Left renal pelvis (tissue), 4 donors: ENCODE measurements at regions not wholly inside any gene's neighbourhood (a gene's known extent, or its start where the extent isn't known, plus 50 kb on each side); places are given as distances from the start of the nearest gene placed in this dataset.
"Not testable (repeated sequence)": the region's sequence is repeated elsewhere in the genome, so short reads cannot be mapped to it uniquely, and the experiment has no call there.

Experiments used
- DNase-seq, 4 donors: peaks; one replicate each; pipeline ENCODE4 v3.0.0-alpha.2; 2013; ENCODE audit warnings: low read depth in 4 of 4, low spot score in 3 of 4

DNA sequence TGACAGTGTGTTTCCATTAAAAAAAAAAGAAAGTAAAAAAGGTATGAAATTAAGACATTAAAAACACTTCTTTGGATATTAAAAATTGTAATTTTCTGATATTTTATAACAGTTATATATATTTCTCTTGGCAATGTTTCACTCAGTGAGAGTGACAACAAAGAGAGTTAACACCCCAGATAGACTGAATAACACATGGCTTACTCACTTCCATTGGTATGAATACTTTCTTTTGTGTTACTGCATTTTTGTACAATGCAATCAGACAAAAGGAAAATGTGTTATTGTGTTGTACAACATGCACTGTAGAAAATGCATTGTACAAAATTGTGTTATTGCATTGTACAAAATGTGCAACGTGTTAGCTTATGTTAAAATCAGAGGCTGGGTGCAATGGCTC, 676.6 kb upstream of the AMELY start:
- not testable (repeated sequence) for DNase-seq

DNA sequence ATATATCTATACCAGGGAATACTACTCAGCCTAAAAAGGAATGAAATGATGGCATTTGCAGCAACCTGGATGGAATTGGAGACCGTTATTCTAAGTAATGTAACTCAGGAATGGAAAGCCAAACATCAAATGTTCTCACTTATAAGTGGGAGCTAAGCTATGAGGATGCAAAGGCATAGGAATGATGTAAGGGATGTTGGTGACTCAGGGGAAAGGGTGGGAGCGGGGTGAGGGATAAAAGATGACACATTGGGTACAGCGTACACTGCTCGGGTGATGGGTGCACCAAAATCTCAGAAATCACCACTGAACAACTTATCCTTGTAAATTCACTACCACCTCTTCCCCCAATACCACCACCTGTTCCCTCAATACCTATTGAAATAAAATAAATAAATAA, 651.0 kb upstream of the AMELY start:
- DNase-seq, result no peak

DNA sequence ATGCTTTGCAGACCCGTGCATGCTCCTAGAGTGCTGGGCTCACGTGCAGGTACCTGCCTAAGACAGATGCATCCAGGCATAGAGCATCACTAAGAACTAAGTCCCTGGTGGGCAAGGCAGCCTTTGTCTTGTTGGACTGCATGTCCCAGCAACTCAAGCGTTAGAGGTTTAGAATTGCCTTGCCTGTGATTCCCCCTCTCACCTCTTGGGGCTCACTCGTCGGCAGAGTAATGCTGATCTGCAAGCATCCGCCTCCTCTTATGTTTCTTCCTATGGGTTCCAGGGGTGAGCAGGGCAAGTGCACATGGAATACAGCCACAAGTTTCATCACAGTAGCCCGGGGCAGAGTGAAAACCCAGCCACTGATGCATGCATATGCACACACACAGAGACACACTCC, 646.1 kb upstream of the AMELY start:
- no peak for DNase-seq

DNA sequence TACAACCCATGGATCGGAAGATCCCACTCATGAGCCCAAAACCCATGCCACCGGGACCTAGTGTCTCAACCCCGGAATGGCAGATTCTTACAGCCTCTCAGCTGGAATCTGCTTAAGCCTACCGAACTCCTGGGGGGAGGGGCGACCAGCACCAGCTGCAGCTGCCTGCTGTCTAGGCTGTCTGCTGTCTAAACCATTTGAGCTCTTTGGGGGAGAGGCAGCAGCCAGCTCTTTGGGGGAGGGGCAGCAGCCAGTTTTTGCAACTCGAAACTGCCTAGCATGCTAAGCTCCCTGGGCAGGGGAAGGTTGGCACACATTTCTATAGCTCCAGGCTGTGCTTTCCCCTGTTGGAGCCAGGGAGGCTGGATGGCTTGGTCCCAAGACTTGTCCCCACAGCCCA, 643.5 kb upstream of the AMELY start:
- no peak for DNase-seq

DNA sequence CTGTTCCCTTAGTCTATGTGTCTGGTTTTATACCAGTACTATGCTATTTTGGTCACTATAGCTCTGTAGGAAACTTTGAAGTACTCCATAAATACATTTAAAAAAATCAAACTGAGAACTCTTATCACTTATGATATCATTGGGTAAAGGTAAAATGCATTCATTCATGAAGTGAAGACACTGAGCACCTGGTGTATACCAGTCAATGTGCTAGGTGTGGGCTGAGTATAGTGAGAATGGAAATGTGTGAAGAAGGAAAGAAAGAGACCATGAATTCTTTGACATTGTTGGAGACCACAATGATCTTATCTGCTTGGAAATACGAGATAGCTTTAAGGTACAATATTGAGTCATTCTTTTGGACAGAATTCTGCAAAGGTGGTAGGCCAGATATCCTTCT, 633.5 kb upstream of the AMELY start:
- no peak for DNase-seq

DNA sequence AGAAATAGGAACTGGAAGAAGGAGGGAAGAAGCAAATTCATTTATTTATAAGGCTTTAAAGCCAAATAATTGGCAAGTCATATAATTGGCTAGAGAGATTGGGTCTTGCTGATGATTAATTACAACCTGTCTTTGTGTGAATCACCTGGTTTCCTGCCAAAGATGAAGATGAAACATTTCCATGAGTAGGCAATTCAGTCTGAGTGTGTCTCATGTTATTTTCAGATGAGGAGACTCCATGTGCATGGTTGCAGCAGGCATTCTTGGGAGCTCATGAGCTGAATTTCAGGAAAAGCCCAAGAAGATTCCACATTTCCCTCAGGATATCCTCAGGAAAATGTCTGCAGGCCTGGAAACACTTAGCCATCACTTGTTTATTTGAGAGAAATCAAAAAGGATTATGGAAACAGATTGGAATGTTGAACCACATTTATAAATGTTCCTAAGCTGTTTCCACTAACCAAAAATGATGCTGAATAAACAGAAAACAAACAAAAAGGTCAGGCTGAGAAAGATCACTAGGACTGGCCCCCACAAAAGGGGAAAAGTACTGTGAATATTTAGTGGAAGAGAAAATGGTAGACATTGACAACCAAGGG, 632.7 kb upstream of the AMELY start:
- DNase-seq, result no peak

DNA sequence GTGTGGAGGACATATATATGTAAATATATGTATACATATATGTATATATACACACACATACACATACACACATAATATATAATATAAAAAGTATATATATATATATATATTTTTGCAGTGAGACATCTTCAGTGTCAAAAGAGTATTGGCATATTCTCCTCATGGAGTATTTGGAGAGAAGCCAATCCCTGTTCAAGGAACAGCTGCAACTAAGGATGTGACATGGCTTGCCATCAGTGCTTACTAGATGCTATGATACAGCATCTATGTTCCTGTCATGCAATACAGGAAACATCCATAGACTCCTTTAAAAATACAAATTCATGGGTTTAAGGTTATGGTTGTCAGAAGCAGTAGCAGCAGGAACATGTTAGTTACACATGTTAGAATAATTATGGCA, 632.0 kb upstream of the AMELY start:
- DNase-seq, result no peak

DNA sequence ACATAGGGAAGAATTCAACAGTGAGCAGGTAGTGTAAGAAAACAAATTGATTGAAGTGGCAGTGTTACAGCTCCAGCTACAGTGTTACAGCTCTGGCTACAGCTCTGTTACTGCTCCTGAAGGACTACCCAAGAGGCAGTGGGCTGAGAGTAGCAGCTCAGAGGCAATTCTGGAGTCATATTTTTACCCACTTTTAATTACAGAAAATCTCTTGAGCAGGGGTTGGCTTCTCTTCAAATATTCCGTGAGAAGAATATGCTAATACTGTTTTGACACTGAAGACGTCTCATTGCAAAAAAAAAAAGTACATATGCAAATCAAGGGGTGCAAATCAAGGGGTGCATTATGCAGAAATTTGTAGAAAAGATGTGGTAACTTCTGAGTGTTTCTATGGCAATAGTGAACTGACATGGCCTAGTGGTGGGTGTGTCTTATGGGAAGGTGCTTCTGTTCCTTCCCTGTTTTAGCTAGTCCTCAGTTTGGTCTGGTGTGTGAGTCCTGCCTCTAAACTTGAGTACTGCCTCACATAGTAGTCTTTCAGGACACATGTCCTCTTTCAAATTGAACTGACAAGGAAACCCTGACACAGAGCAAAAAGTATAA, 630.8 kb upstream of the AMELY start:
- DNase-seq, result no peak

DNA sequence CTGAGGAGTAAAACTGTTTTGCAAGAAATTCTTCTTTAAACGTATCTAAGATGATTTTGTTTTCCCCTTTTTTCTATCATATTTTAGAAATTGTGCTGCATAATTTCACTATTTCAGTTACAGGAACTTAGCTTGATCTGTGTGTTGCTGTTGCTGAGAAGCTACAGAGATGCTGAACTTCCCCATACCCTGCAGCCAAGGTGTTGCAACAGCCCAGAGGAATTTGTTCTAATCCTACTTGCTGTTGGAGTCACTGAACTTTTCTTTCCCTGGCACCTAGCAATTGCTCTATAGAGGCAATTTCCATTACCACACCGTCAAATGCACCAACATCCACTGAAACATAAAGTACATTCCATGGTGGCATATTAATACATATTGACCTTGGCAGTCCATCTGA, 617.8 kb upstream of the AMELY start:
- DNase-seq, result no peak

DNA sequence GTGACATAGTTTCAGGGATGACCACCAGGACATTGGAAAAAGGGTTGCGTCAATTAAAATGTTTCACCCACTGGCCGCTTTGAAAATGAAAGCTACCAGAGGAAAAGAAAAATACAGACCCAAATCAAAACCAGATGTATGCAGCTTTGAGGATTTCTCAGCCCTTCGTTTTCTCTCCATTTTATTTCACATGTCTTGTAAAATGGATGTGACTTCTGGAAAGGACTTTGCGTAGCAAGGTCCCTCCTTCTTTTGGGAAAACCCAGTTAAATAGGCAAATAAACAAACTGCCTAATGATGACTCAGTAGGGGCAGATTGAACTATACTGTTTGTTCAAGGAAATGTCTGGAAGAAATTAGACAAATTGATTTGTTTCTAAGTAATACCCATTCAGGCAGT, 616.0 kb upstream of the AMELY start:
- DNase-seq, result peak in 1 of 4 donors; percentile 1

DNA sequence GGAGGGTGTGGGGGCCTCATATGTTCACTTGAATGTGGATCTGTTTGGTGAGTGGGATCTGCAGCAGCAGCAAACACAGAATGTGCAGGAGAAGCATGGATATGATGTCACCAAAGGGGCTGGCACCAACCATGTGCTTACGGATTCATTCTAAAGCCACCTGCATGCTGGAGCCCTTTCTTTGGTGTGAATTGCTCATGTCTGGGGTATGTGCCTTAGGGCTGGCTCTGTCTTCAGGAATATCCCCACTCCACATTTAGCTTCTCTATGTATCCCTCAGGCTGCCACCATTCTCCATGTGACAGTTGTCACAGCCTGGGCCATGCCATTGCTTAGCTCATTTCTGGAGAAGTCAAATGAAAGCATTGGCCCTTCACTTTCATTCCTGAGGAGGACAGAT, 606.8 kb upstream of the AMELY start:
- no peak for DNase-seq

DNA sequence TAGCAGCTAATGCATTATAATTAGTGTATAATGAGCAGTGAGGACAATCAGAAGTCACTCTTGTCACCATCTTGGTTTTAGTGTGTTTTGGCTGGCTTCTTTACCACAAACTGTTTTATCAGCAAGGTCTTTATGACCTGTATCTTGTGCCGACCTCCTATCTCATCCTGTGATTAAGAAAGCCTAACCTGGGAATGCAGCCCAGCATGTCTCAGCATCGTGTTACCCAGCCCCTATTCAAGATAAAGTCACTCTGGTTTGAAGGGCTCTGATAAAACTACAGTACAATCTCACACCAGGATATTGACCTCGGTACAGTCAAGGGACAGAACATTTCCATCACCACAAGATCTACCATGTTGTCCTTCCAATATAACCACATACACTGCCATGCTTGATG, 604.7 kb upstream of the AMELY start:
- no peak for DNase-seq

DNA sequence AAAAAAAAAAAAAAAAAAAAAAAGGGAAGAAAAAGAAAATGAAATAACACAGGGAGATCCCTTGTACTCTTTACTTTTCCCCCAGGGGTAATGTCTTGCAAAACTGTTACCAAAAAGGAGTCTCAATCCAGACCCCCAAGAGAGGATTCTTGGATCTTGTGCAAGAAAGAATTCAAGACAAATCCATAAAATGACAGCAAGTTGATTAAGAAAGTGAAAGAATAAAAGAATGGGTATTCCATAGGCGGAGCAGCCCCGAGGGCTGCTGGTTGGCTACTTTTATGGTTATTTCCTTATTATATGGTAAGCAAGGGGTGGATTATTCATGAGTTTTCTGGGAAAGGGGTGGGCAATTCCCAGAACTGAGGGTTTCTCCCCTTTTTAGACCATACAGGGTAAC, 604.3 kb upstream of the AMELY start:
- DNase-seq, result no peak

DNA sequence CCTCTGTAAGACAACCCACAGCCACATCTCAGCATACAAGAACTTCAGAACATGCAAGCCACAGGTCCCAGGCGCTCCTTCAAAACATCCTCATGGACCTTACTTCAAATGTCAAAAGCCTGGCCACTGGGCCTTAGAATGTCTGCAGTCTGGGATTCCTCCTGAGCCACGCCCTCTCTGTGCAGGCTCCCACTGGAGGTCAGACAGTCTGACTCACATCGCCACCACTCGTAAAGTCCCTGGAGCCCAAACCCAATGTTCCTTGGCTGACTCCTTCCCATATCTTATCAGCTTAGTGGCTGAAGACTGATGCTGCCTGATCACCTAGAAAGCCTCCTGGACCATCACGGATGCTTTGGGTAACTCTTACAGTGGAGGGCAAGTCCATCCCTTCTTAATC, 591.3 kb upstream of the AMELY start:
- DNase-seq, result no peak

DNA sequence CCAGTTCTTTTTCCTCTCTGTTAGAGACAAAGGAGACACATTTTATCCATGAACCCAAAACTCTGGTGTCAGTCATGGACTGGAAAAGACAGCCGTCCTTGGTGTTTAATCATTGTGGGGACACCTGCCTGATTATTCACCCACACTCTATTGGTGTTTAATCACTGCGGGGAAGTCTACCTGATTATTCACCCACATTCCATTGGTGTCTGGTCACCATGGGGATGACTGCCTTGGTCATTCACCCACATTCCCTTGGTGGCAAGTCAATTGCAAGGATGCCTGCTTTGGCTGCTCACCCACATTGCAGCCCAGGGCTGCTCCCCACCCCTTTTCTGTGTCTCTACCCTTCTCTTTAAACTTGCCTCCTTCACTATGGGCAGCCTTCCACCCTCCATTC, 589.7 kb upstream of the AMELY start:
- DNase-seq, result no peak

DNA sequence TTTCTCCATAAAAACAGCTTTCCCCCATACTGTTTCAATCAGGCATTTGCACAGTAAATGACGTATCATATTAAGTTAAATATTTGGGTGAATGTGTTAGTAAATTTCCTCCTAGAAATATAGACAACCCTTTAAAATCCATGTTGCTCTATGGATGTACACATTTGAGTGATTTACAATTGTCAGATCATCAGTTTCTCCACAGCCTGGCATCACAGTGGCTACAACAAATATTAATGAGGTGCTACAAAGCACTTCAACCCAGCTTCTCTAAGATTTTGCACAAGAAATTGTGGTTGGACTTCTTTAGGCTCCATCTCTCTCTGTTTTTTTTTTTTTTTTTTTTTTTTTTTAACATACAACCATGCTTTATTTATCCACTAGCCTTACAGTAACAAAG, 584.4 kb upstream of the AMELY start:
- DNase-seq, result no peak

DNA sequence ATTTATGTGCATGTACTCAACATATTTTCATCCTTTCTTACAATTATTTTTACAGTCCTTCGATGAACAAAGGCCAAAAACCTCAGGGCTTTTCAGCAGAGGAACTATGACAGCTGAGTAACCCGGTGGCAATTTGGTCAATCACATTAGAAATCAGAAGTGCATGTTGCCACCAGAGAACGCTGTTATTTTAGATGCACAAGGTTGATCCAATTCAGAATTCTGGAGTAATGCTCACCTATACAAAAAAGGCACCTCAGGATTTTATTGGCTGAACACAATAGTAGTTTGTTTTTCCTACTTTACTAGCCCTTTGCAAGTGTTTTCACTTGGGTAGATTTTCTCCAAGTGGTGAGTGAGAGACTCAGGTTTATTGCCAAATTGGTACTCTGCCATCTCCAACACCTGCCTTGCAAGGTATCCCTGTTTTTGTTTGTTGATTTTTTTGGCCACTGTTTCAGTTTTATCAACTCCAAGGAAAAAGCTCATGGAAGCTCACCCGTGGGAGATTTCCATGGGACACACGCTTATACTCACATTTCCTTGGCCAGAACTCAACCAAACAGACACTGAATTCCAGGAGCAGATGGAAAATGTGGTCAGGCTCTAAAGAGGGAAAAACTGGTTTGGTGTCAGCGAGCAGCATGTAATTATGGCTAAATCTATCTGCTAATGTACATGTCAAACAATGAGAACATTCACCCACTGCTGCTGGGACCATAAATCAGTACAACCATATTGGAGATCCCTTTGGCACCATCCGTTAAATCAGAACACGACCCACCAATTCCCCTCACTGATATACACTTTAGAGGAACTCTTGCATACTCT, 573.1 kb upstream of the AMELY start:
- DNase-seq, result not testable (repeated sequence)

DNA sequence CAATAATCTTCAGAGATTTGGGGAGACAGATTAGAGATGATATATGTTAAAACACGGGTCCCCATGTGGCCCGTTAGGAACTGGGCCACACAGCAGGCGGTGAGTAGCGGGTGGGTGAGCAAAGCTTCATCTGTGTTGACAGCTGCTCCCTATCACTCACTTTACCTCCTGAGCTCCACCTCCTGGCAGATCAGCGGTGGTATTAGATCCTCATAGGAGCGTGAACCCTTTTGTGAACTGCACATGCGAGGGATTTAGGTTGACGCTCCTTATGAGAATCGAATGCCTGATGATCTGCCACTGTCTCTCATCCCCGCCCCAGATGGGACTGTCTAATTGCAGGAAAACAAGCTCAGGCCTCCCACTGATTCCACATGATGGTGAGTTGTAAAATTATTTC, 560.4 kb upstream of the AMELY start:
- DNase-seq, result no peak

DNA sequence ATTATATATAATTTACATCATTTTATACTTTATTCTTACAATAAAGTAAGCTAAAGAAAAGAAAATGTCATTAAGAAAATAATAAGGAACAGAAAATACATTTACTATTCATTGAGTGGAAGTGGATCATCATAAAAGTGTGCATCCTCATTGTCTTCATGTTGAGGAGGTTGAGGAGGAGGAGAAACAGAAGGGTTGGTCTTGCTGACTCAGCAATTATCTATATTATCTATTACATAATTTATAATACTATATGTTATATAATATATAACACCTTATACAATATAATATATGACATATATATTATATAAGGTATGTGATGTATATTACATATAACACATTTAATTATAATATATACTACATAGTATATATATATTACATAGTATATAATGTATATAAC, 558.5 kb upstream of the AMELY start:
- DNase-seq, result no peak

DNA sequence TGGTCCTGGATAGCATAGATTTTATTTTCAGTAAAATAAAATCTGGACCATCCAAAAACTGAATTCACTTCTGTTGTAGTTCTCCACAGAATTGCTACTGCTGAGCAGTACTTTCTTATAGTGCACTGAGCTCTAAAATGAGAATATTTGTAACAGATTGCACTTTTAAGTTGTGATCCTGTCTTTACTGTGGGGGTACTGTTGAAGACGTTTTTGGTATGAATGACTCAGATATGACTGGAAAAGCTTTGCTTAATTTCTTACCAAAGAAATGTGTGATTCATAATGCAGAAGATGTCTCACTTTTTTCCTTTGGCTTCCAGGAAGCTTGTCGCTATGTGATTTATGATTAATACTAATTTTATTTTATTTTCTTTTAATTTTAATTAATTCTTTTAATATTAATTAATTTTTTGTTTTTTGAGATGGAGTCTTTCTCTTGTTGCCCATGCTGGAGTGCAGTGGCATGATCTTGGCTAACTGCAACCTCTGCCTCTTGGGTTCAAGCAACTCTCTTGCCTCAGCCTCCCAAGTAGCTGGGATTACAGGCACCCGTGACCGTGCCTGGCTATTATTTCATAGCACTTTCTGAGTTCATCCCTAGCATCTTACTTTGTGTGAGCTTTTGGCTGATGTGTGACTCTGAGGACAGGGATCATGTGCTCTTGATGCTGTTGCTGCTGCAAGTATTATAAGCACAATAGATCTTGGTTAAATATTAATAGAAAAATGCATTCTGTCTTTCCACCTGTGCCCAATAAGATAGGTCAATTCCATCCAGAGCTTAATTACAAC, 557.6 kb upstream of the AMELY start:
- no peak for DNase-seq

DNA sequence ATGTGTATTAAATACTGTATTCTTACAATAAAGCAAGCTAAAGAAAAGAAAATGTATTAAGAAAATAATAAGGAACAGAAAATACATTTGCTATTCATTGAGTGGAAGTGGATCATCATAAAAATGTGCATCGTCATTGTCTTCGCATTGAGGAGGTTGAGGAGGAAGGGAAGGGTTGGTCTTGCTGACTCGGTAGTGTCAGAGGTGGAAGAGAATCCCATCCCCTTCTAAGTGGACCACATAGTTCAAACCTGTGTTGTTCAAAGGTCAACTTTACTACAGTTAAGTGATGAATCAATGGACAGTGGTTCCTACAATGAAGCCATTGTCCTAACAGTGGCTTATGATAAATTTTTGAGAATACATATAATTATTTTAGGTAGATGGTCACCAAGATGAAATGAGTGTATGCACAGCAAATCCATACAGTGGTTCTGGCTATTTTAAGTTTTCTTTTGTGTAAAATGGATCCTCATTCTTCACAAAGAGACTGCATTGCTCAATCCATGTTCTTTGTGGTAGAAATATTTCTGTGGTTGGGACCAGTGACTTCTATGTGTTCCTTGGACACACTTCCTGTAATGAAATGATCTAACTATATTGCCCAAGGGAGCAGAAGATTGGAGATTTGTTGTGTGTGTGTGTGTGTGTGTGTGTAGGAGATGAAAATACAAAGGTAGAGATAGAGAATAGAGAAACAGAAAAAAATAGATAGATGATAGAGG, 556.4 kb upstream of the AMELY start:
- DNase-seq, result no peak
